ENCODE measurements at regions not wholly inside any gene's neighbourhood (a gene's known extent, or its start where the extent isn't known, plus 50 kb on each side); places are given as distances from the start of the nearest gene placed in this dataset.

DNA sequence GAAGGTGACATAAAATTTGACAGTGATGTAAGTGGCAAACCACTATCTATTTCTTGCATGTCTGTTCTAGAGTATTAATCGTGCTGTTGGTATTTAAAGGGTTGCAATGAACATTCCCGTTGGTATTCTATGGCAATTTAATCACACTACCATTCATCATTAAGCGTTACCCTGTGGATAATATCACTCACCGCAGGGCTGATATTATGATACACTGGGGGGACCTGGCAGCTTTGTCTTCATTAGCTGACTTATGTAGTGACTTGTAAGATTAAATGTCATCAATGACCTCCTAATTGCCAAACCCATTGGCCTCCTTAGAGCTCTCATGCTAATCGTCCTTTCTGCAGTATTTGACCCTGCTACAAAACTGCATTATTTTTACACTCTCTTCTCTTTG lies 624.5 kb upstream of the VSTM2A start:
- CTCF ChIA-PET = no interaction called here
- Histone ChIP-seq H4K20me1 (ENCODE audit: control insufficient read depth, insufficient read depth) (no peaks in the 10 kb centered on the region), H3K36me3 (ENCODE audit: control insufficient read depth in 2 of 2, insufficient read depth in 2 of 2, low read length in 1 of 2) (no peaks in the 10 kb centered on the region), H3K4me1 (ENCODE audit: control insufficient read depth, insufficient read depth, low read length) (no peaks in the 10 kb centered on the region), H2AFZ (ENCODE audit: control insufficient read depth, low read depth, low read length) (no peak overlapping the region), H3K4me2 (ENCODE audit: control insufficient read depth, insufficient read depth) (no peak overlapping the region), H3K9ac (ENCODE audit: control insufficient read depth, insufficient read depth, low read length) (no peak overlapping the region), H3K27me3 (replicated peaks in 1 of 2; ENCODE audit: control insufficient read depth in 2 of 2, insufficient read depth in 2 of 2, low read length in 1 of 2) (no peaks in the 10 kb centered on the region), H3K27ac (ENCODE audit: control insufficient read depth, insufficient read depth) (no peak overlapping the region), H3K79me2 (ENCODE audit: control insufficient read depth, insufficient read depth, low read length) (no peaks in the 10 kb centered on the region), H3K4me3 (no peak overlapping the region), H3K9me3 (replicated peaks; ENCODE audit: control insufficient read depth, insufficient read depth, low read length) (no peaks in the 10 kb centered on the region)
- TF ChIP-seq NR2C1 (IDR thresholded peaks at IDR 0.05) (no peak), HDAC6 (IDR thresholded peaks at IDR 0.05; ENCODE audit: unreplicated experiment) (no peak), CEBPB (IDR thresholded peaks at IDR 0.05; ENCODE audit: borderline replicate concordance in 1 of 2, low read depth in 2 of 2, low read length in 2 of 2) (no peak), CREB1 (IDR thresholded peaks at IDR 0.05; ENCODE audit: low read depth) (no peak), ZNF207 (IDR thresholded peaks at IDR 0.05; ENCODE audit: borderline replicate concordance) (no peak), NFIC (IDR thresholded peaks at IDR 0.05; ENCODE audit: low read depth, low read length) (no peak), CREM (IDR thresholded peaks at IDR 0.05; ENCODE audit: low read depth) (no peak), E2F8 (IDR thresholded peaks at IDR 0.05; ENCODE audit: low read depth, partially characterized antibody) (no peak), YY1 (IDR thresholded peaks at IDR 0.05; ENCODE audit: low read depth, low read length) (no peak), BACH1 (IDR thresholded peaks at IDR 0.05; ENCODE audit: borderline replicate concordance) (no peak), TCF12 (IDR thresholded peaks at IDR 0.05; ENCODE audit: low read depth, low read length) (no peak), ZNF384 (IDR thresholded peaks at IDR 0.05; ENCODE audit: borderline replicate concordance, low read depth, low read length) (no peak), NRF1 (conservative IDR thresholded peaks at IDR 0.05; ENCODE audit: low read depth, low read length) (no peak), IRF5 (IDR thresholded peaks at IDR 0.05; ENCODE audit: borderline replicate concordance) (no peak), POLR2A (IDR thresholded peaks at IDR 0.05; ENCODE audit: low read depth, low read length) (no peak)
- ATAC-seq (no peak), DNase-seq (ENCODE audit: low read depth, low spot score) (no peak), FAIRE-seq (no peak)
- RAD21 ChIA-PET (ENCODE audit: unreplicated experiment) = no interaction called here
- intact Hi-C loops (cut with micrococcal nuclease; ENCODE audit: unreplicated experiment) (no loop called here), in situ Hi-C loops (cut with MboI) (no loop called here)
- no TSS peak for BruUV-seq (replicated peaks)
- SMC1A ChIA-PET (ENCODE audit: uncharacterized antibody, unreplicated experiment) = no interaction called here
- POLR2A ChIA-PET = no interaction called here
- WGBS (ENCODE audit: insufficient coverage, insufficient replicate concordance, low lambda C conversion rate, missing lambda C conversion rate) = 46% methylated on average over 5 of the region's 5 CpGs

Data from GM12878 (cell line).